AG04450 (cell line): ENCODE measurements at regions not wholly inside any gene's neighbourhood (a gene's known extent, or its start where the extent isn't known, plus 50 kb on each side); places are given as distances from the start of the nearest gene placed in this dataset.
"Not testable (repeated sequence)": the region's sequence is repeated elsewhere in the genome, so short reads cannot be mapped to it uniquely, and the experiment has no call there.

ENCODE experiments used
- CTCF ChIA-PET: fragments of 300-600, 350-600 bp; formaldehyde crosslinking; extraction: SDS; loops from one replicate; lab custom pipeline; 2022; ENCODE audit warnings: antibody characterized with exemption, inconsistent platforms; lab: Charles Lee
- POLR2A ChIA-PET: fragments of 350-600 bp; formaldehyde crosslinking; extraction: SDS; loops from one replicate; lab custom pipeline; 2021; ENCODE audit warnings: antibody characterized with exemption, inconsistent platforms; lab: Yijun Ruan, JAX
- DNase-seq: peaks from one replicate; pipeline ENCODE4 v3.0.0-alpha.2; 2011; ENCODE audit warnings: low read depth, low spot score
- H3K27ac ChIP-seq: one replicate; pipeline ENCODE4 v1.5.1; 2012; ENCODE audit warnings: low read depth, low read length, control low read depth
- H3K27me3 ChIP-seq: one replicate; pipeline ENCODE4 v1.6.0; 2012; ENCODE audit warnings: low read length; ENCODE audit not compliant: control insufficient read depth, insufficient read depth
- H3K4me3 ChIP-seq: 2 replicates; pipeline ENCODE4 v1.5.1; 2011; ENCODE audit warnings: mild to moderate bottlenecking, low read depth, low read length, control low read depth
- H3K9me3 ChIP-seq: 2 replicates; pipeline ENCODE4 v1.5.1; 2012; ENCODE audit warnings: low read length; ENCODE audit not compliant: control insufficient read depth, insufficient read depth
- TF ChIP-seq, protein P1 (sequence below): IDR thresholded peaks from 2 replicates; pipeline ENCODE4 v1.5.1; 2011; ENCODE audit warnings: low read depth, low read length, control low read depth, inconsistent platforms

- TF ChIP-seq, protein P1, sequence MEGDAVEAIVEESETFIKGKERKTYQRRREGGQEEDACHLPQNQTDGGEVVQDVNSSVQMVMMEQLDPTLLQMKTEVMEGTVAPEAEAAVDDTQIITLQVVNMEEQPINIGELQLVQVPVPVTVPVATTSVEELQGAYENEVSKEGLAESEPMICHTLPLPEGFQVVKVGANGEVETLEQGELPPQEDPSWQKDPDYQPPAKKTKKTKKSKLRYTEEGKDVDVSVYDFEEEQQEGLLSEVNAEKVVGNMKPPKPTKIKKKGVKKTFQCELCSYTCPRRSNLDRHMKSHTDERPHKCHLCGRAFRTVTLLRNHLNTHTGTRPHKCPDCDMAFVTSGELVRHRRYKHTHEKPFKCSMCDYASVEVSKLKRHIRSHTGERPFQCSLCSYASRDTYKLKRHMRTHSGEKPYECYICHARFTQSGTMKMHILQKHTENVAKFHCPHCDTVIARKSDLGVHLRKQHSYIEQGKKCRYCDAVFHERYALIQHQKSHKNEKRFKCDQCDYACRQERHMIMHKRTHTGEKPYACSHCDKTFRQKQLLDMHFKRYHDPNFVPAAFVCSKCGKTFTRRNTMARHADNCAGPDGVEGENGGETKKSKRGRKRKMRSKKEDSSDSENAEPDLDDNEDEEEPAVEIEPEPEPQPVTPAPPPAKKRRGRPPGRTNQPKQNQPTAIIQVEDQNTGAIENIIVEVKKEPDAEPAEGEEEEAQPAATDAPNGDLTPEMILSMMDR = no peak
- no peak overlapping the region for H3K4me3 ChIP-seq
- H3K9me3 ChIP-seq = no peaks in the 10 kb centered on the region
- no peak overlapping the region for H3K27ac ChIP-seq
- ChIA-PET POLR2A (no interaction called here), CTCF (no interaction called here)
- no peaks in the 10 kb centered on the region for H3K27me3 ChIP-seq
- no peak for DNase-seq
Observed at GRCh38 chr3:79957066-79957465, 189.3 kb upstream of the ROBO1 start.

- POLR2A ChIA-PET = no interaction called here
- H3K27me3 ChIP-seq = no peaks in the 10 kb centered on the region
- H3K27ac ChIP-seq = no peak overlapping the region
- no peak for DNase-seq
- TF ChIP-seq, protein P1 = no peak
- CTCF ChIA-PET = no interaction called here
- H3K4me3 ChIP-seq = no peak overlapping the region
- H3K9me3 ChIP-seq = no peaks in the 10 kb centered on the region; the same call in 1 of the 2 replicates
Observed at GRCh38 chr3:79954756-79955155, 187.0 kb upstream of the ROBO1 start.

GRCh38 chr3:79953591-79954101 is 185.8 kb upstream of the ROBO1 start:
- Histone ChIP-seq H3K4me3 (no peak overlapping the region), H3K27me3 (no peaks in the 10 kb centered on the region), H3K9me3 (no peaks in the 10 kb centered on the region; the same call in 1 of the 2 replicates), H3K27ac (no peak overlapping the region)
- TF ChIP-seq, protein P1 = no peak
- POLR2A ChIA-PET = no interaction called here
- CTCF ChIA-PET = no interaction called here
- DNase-seq = no peak

GRCh38 chr3:79951426-79951825 is 183.6 kb upstream of the ROBO1 start:
- not testable (repeated sequence) for H3K4me3 ChIP-seq

GRCh38 chr3:79947957-79948356 is 180.2 kb upstream of the ROBO1 start:
- H3K4me3 ChIP-seq = no peak overlapping the region
- no peaks in the 10 kb centered on the region for H3K27me3 ChIP-seq
- TF ChIP-seq, protein P1 = no peak
- ChIA-PET POLR2A (no interaction called here), CTCF (no interaction called here)
- no peak for DNase-seq
- no peaks in the 10 kb centered on the region; the same call in 1 of the 2 replicates for H3K9me3 ChIP-seq
- H3K27ac ChIP-seq = no peak overlapping the region

More at GRCh38 chr3:79951426-79951825, 183.6 kb upstream of the ROBO1 start:
- H3K9me3 ChIP-seq, DNase-seq, POLR2A ChIA-PET, H3K27me3 ChIP-seq, CTCF ChIA-PET, H3K27ac ChIP-seq: not testable (repeated sequence)
